ENCODE measurements at regions not wholly inside any gene's neighbourhood (a gene's known extent, or its start where the extent isn't known, plus 50 kb on each side); places are given as distances from the start of the nearest gene placed in this dataset.

DNA sequence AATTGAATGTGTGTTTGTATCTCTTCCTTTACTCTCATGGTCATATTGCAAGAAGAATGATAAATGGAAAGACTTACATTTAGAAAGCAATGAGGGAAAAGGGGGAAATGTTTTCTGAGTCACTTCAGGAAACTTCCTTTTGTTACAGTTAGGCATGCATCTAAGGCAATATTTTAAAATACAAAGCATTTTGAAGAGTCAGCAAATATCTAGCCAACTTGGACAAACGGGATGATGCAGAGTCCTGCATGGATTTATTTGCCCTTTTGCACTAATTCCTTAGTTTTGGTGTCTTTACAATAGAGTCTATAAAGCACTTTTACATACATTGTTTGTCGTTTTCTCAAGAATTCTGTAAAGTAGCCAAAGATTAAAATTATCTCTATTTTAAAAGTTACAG lies 286.2 kb upstream of the UBE2E2 start:
- no peak overlapping the region for H3K4me3 Mint-ChIP-seq
- Histone ChIP-seq H4K8ac (replicated peaks; ENCODE audit: insufficient read length, low read depth, low read length) (no peak overlapping the region), H3K56ac (ENCODE audit: insufficient read length, low read depth, low read length) (no peak overlapping the region), H3K23me2 (ENCODE audit: insufficient read length, low read depth, low read length, poor library complexity, severe bottlenecking) (no peaks in the 10 kb centered on the region), H2BK15ac (ENCODE audit: low read depth, low read length) (no peak overlapping the region), H3K27me3 (ENCODE audit: insufficient read depth, low read length) (no peaks in the 10 kb centered on the region), H3K4ac (ENCODE audit: low read depth, low read length) (no peak overlapping the region), H2AK5ac (ENCODE audit: insufficient read length, low read length) (no peak overlapping the region), H2BK20ac (ENCODE audit: low read depth, low read length, poor library complexity, severe bottlenecking) (no peak overlapping the region), H3K14ac (ENCODE audit: insufficient read depth, low read length) (no peak overlapping the region), H4K91ac (ENCODE audit: insufficient read length, low read depth, low read length) (no peak overlapping the region), H3K4me1 (ENCODE audit: insufficient read depth, low read length) (no peaks in the 10 kb centered on the region), H3K23ac (ENCODE audit: insufficient read length, low read depth, low read length) (no peak overlapping the region), H3K9ac (ENCODE audit: extremely low read depth, insufficient read length, low read length) (no peak overlapping the region), H4K5ac (ENCODE audit: insufficient read length, low read depth, low read length) (no peak overlapping the region), H2AFZ (ENCODE audit: low read length) (no peak overlapping the region), H4K20me1 (ENCODE audit: control insufficient read depth, insufficient read depth, insufficient read length) (no peaks in the 10 kb centered on the region), H2BK5ac (ENCODE audit: insufficient read length, low read length) (no peak overlapping the region), H3K4me2 (ENCODE audit: insufficient read depth, insufficient read length, low read length) (no peak overlapping the region), H3K27ac (ENCODE audit: insufficient read length, low read depth, low read length) (no peak overlapping the region), H2BK120ac (ENCODE audit: low read depth, low read length, poor library complexity, severe bottlenecking) (no peak overlapping the region), H2BK12ac (ENCODE audit: insufficient read length, low read depth, low read length) (no peak overlapping the region), H3K79me1 (ENCODE audit: insufficient read depth, low read depth, low read length, poor library complexity, severe bottlenecking) (no peaks in the 10 kb centered on the region), H3K9me3 (ENCODE audit: control insufficient read depth, low read depth, low read length) (no peaks in the 10 kb centered on the region), H3K18ac (ENCODE audit: insufficient read length, low read depth, low read length) (no peak overlapping the region), H3T11ph (ENCODE audit: low read length) (no peak overlapping the region), H3K79me2 (ENCODE audit: insufficient read depth, low read length) (no peaks in the 10 kb centered on the region)
- no peak overlapping the region for H3K27ac Mint-ChIP-seq
- H3K9me3 Mint-ChIP-seq = no peaks in the 10 kb centered on the region
- no CpG with 5 or more reads among the region's 2 CpGs for WGBS (ENCODE audit: extremely low coverage, insufficient read length, low lambda C conversion rate)
- H3K36me3 Mint-ChIP-seq (ENCODE audit: insufficient read depth in 1 of 3, low read depth in 3 of 3) = no peaks in the 10 kb centered on the region
- H3K4me1 Mint-ChIP-seq = no peaks in the 10 kb centered on the region
- H3K27me3 Mint-ChIP-seq (ENCODE audit: low read depth) = no peaks in the 10 kb centered on the region
- TF ChIP-seq, protein P1, sequence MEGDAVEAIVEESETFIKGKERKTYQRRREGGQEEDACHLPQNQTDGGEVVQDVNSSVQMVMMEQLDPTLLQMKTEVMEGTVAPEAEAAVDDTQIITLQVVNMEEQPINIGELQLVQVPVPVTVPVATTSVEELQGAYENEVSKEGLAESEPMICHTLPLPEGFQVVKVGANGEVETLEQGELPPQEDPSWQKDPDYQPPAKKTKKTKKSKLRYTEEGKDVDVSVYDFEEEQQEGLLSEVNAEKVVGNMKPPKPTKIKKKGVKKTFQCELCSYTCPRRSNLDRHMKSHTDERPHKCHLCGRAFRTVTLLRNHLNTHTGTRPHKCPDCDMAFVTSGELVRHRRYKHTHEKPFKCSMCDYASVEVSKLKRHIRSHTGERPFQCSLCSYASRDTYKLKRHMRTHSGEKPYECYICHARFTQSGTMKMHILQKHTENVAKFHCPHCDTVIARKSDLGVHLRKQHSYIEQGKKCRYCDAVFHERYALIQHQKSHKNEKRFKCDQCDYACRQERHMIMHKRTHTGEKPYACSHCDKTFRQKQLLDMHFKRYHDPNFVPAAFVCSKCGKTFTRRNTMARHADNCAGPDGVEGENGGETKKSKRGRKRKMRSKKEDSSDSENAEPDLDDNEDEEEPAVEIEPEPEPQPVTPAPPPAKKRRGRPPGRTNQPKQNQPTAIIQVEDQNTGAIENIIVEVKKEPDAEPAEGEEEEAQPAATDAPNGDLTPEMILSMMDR (conservative IDR thresholded peaks at IDR 0.05) = no peak
- no peak for DNase-seq
